Endothelial cell of umbilical vein (primary cell): ENCODE measurements at regions not wholly inside any gene's neighbourhood (a gene's known extent, or its start where the extent isn't known, plus 50 kb on each side); places are given as distances from the start of the nearest gene placed in this dataset.

Source experiments
- BruUV-seq: library from RNA; stranded (reverse); fragments of 400-500 nt; replicated peaks from 2 replicates; lab custom pipeline; 2021; lab: Mats Ljungman, UMichigan
- CTCF ChIA-PET: fragments of 300-600, 350-600 bp; sonication (Branson Sonifier 250); formaldehyde crosslinking; loops from one replicate; lab custom pipeline; 2021; ENCODE audit warnings: antibody characterized with exemption, inconsistent platforms; lab: Charles Lee
- POLR2A ChIA-PET: fragments of 300-600, 350-600 bp; sonication (Branson Sonifier 250); formaldehyde crosslinking; loops from one replicate; lab custom pipeline; 2021; ENCODE audit warnings: antibody characterized with exemption, inconsistent platforms; lab: Charles Lee
- DNase-seq: peaks from one replicate; pipeline ENCODE4 v3.0.0-alpha.2; 2011; ENCODE audit warnings: low read depth, low spot score
- FAIRE-seq: peaks from 2 replicates; lab custom pipeline; 2011; peaks lifted over from hg19 to GRCh38; lab: Jason Lieb, UNC
- H2AFZ ChIP-seq: 2 replicates; pipeline ENCODE4 v1.6.0; 2012; ENCODE audit warnings: low read depth, low read length, control low read depth, inconsistent platforms
- H3K27ac ChIP-seq: 2 replicates; pipeline ENCODE4 v1.5.1; 2011; ENCODE audit warnings: low read depth, mild to moderate bottlenecking, control low read depth, low read length, moderate library complexity; ENCODE audit not compliant: insufficient read depth
- H3K27me3 ChIP-seq, 2 experiments: 2 replicates each; pipeline versions ENCODE4 v1.6.0 to v1.6.1; 2011; ENCODE audit warnings: low read length in 2 of 2, mixed read lengths in 1 of 2; ENCODE audit not compliant: control insufficient read depth in 2 of 2, insufficient read depth in 2 of 2
- H3K36me3 ChIP-seq, 2 experiments: 2 replicates in 1 of 2; 3 replicates in 1 of 2; pipeline ENCODE4 v1.5.1; 2011; ENCODE audit warnings: low read length in 2 of 2, mild to moderate bottlenecking in 1 of 2, moderate library complexity in 1 of 2; ENCODE audit not compliant: control insufficient read depth in 2 of 2, insufficient read depth in 2 of 2; ENCODE audit errors: extremely low read depth in 1 of 2
- H3K4me1 ChIP-seq: 3 replicates; pipeline ENCODE4 v1.5.1; 2011; ENCODE audit warnings: mild to moderate bottlenecking, low read length; ENCODE audit not compliant: control insufficient read depth, insufficient read depth; ENCODE audit errors: extremely low read depth
- H3K4me2 ChIP-seq: 2 replicates; pipeline ENCODE4 v1.6.1; 2011; ENCODE audit warnings: low read length, control low read depth, mixed read lengths; ENCODE audit not compliant: insufficient read depth
- H3K4me3 ChIP-seq, 3 experiments: fragments of 200-600 bp in 1 of 3; sonication (generic), shearing (Covaris generic) in 1 of 3; replicated peaks in 1 of 3; 2 replicates each; pipeline ENCODE4 v1.5.1; 2011 to 2016; ENCODE audit warnings: control low read depth in 3 of 3, low read length in 3 of 3, mild to moderate bottlenecking in 2 of 3, inconsistent platforms in 1 of 3, low read depth in 1 of 3, moderate library complexity in 1 of 3; ENCODE audit not compliant: insufficient read depth in 1 of 3
- H3K79me2 ChIP-seq: 2 replicates; pipeline ENCODE4 v1.6.0; 2012; ENCODE audit warnings: low read length, inconsistent platforms; ENCODE audit not compliant: control insufficient read depth, insufficient read depth
- H3K9ac ChIP-seq: replicated peaks from 2 replicates; pipeline ENCODE3; 2011; ENCODE audit warnings: low read length, control low read depth; ENCODE audit not compliant: insufficient read depth; ENCODE audit errors: extremely low read depth
- H3K9me1 ChIP-seq: replicated peaks from 3 replicates; pipeline ENCODE4 v1.6.0; 2011; ENCODE audit warnings: mild to moderate bottlenecking, low read length; ENCODE audit not compliant: control insufficient read depth, insufficient read depth; ENCODE audit errors: extremely low read depth
- H3K9me3 ChIP-seq: replicated peaks from 2 replicates; pipeline ENCODE4 v1.5.1; 2012; ENCODE audit warnings: low read length, inconsistent platforms; ENCODE audit not compliant: control insufficient read depth, insufficient read depth
- H4K20me1 ChIP-seq: replicated peaks from 2 replicates; pipeline ENCODE3; 2011; ENCODE audit warnings: mild to moderate bottlenecking, low read length; ENCODE audit not compliant: control insufficient read depth, insufficient read depth; ENCODE audit errors: extremely low read depth
- CTCF ChIP-seq, 2 donors: IDR thresholded peaks; 1 replicate in 1 of 2; 2 replicates in 1 of 2; pipeline ENCODE4 v1.5.1; 2011; ENCODE audit warnings: low read length in 2 of 2, mild to moderate bottlenecking in 2 of 2, moderate library complexity in 2 of 2, control low read depth in 1 of 2, inconsistent platforms in 1 of 2, low read depth in 1 of 2; ENCODE audit not compliant: insufficient read depth in 1 of 2; ENCODE audit errors: extremely low read depth in 1 of 2
- EZH2 ChIP-seq: IDR thresholded peaks from 2 replicates; pipeline ENCODE4 v1.6.1; 2012; ENCODE audit warnings: borderline replicate concordance, low read depth, mild to moderate bottlenecking, moderate library complexity, low read length, inconsistent platforms; ENCODE audit not compliant: severe bottlenecking
- FOS ChIP-seq: IDR thresholded peaks from 2 replicates; pipeline ENCODE4 v1.6.1; 2011; ENCODE audit warnings: mild to moderate bottlenecking, low read length, moderate library complexity, borderline replicate concordance; ENCODE audit not compliant: insufficient read depth
- GATA2 ChIP-seq: IDR thresholded peaks from 2 replicates; pipeline ENCODE4 v1.7.0; 2011; ENCODE audit warnings: low read depth, mild to moderate bottlenecking, moderate library complexity, mixed read lengths, low read length; ENCODE audit not compliant: insufficient read length, insufficient read depth
- JUN ChIP-seq: IDR thresholded peaks from 2 replicates; pipeline ENCODE4 v1.6.1; 2011; ENCODE audit warnings: borderline replicate concordance, low read depth; ENCODE audit not compliant: insufficient read length, insufficient read depth
- MAX ChIP-seq: IDR thresholded peaks from 2 replicates; pipeline ENCODE4 v1.6.1; 2011; ENCODE audit not compliant: insufficient read depth, insufficient read length
- MYC ChIP-seq: IDR thresholded peaks from one replicate; pipeline ENCODE4 v1.6.1; 2011; ENCODE audit warnings: mild to moderate bottlenecking, low read depth, low read length
- POLR2A ChIP-seq: IDR thresholded peaks from 2 replicates; pipeline ENCODE4 v1.6.1; 2012; ENCODE audit warnings: low read depth, mild to moderate bottlenecking, control low read depth, low read length
- POLR2AphosphoS5 ChIP-seq: IDR thresholded peaks from 2 replicates; pipeline ENCODE4 v1.6.1; 2012; ENCODE audit warnings: low read depth, mild to moderate bottlenecking, control low read depth, low read length, moderate library complexity; ENCODE audit not compliant: insufficient read depth
- dilution Hi-C: fragments of 300-500 bp; cut with MboI; formaldehyde crosslinking; loops from one replicate; pipeline ENCODE4 v1.15.0; 2019; ENCODE audit warnings: low sequenced_read_pairs; ENCODE audit not compliant: extremely low pct_ligation_motif_present
- intact Hi-C: fragments of 100-400 bp; cut with micrococcal nuclease; formaldehyde crosslinking; loops from one replicate; pipeline ENCODE4 v1.10.0; 2022

DNA sequence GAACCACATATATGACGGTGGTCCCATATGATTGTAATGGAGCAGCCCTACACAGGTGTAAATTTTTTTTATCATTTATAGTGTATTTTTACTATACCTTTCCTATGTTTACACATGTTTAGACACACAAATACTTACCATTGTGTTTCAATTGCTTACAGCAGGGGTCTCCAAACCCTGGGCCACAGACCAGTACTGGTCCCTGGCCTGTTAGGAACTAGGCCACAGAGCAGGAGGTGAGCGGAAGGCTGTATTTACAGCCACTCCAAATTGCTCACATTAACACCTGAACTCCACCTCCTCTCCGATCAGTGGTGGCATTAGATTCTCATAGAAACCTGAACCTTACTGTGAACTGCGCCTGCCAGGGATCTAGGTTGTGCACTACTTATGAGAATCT is 201.8 kb upstream of the NDST4 start:
- Histone ChIP-seq H3K27me3 (no peaks in the 10 kb centered on the region), H3K4me1 (no peaks in the 10 kb centered on the region), H3K9me1 (no peaks in the 10 kb centered on the region), H3K79me2 (no peaks in the 10 kb centered on the region), H3K9ac (no peak overlapping the region), H4K20me1 (no peaks in the 10 kb centered on the region), H2AFZ (no peak overlapping the region), H3K36me3 (no peaks in the 10 kb centered on the region), H3K27ac (no peak overlapping the region), H3K4me3 (no peak overlapping the region), H3K4me2 (no peak overlapping the region), H3K9me3 (no peaks in the 10 kb centered on the region)
- BruUV-seq, result no TSS peak
- POLR2A ChIA-PET, result no interaction called here
- TF ChIP-seq MYC (no peak), POLR2A (no peak), POLR2AphosphoS5 (no peak), JUN (no peak), CTCF (IDR thresholded peaks at IDR 0.05; ENCODE audit: extremely low read depth in 1 of 2, insufficient read depth in 1 of 2, low read depth in 1 of 2, low read length in 2 of 2) (no peak), FOS (no peak), EZH2 (no peak), MAX (no peak), GATA2 (no peak)
- CTCF ChIA-PET, result no interaction called here
- no peak for DNase-seq
- dilution Hi-C loops (no loop called here), intact Hi-C loops (no loop called here)
- no peak for FAIRE-seq
